ENCODE measurements at regions not wholly inside any gene's neighbourhood (a gene's known extent, or its start where the extent isn't known, plus 50 kb on each side); places are given as distances from the start of the nearest gene placed in this dataset.

- Histone ChIP-seq H3K18ac (ENCODE audit: low read depth in 1 of 2, low read length in 2 of 2) (no peak overlapping the region), H3K9me3 (ENCODE audit: control insufficient read depth, low read length) (no peaks in the 10 kb centered on the region), H4K8ac (ENCODE audit: low read length) (no peak overlapping the region), H3K14ac (ENCODE audit: low read length in 2 of 2) (no peak overlapping the region), H2BK5ac (ENCODE audit: low read depth, low read length, poor library complexity, severe bottlenecking) (no peak overlapping the region), H3K27ac (ENCODE audit: low read length, poor library complexity, severe bottlenecking) (no peak overlapping the region), H2AFZ (ENCODE audit: low read depth, low read length) (no peak overlapping the region), H3K36me3 (ENCODE audit: control insufficient read depth in 1 of 2, insufficient read depth in 2 of 2, low read depth in 1 of 2, low read length in 2 of 2) (no peaks in the 10 kb centered on the region), H4K91ac (ENCODE audit: low read length) (no peak overlapping the region), H3K4me3 (ENCODE audit: insufficient read depth in 1 of 2, low read depth in 1 of 2, low read length in 2 of 2) (no peak overlapping the region), H3K9ac (ENCODE audit: low read length) (no peak overlapping the region), H3K4ac (ENCODE audit: low read depth in 1 of 2, low read length in 2 of 2) (no peak overlapping the region), H2BK15ac (ENCODE audit: low read depth, poor library complexity, severe bottlenecking) (no peak overlapping the region), H3K27me3 (ENCODE audit: control insufficient read depth in 1 of 2, insufficient read depth in 1 of 2, low read length in 2 of 2) (no peaks in the 10 kb centered on the region), H2BK12ac (ENCODE audit: low read length in 2 of 2) (no peak overlapping the region), H3K23ac (ENCODE audit: low read length in 2 of 2) (no peak overlapping the region), H3K79me1 (replicated peaks; ENCODE audit: low read length, poor library complexity, severe bottlenecking) (no peaks in the 10 kb centered on the region), H3K4me1 (ENCODE audit: control insufficient read depth, insufficient read depth, low read depth, low read length) (no peaks in the 10 kb centered on the region), H2BK120ac (ENCODE audit: low read depth, low read length) (no peak overlapping the region), H2AK5ac (ENCODE audit: low read length, severe bottlenecking) (no peak overlapping the region), H3K4me2 (ENCODE audit: low read length, poor library complexity, severe bottlenecking) (no peak overlapping the region)
- no peak for DNase-seq
- WGBS = 29% methylated on average over 1 of the region's 2 CpGs
Measured at GRCh38 chr2:228594012-228594411, 412.5 kb upstream of the SPHKAP start.

GRCh38 chr2:228592925-228593324, 411.4 kb upstream of the SPHKAP start:
- no peak overlapping the region for H3K14ac ChIP-seq (ENCODE audit: low read length in 2 of 2)
- no CpG with 5 or more reads among the region's 4 CpGs for WGBS
- H3K27ac ChIP-seq (ENCODE audit: low read length, poor library complexity, severe bottlenecking) = no peak overlapping the region

DNA sequence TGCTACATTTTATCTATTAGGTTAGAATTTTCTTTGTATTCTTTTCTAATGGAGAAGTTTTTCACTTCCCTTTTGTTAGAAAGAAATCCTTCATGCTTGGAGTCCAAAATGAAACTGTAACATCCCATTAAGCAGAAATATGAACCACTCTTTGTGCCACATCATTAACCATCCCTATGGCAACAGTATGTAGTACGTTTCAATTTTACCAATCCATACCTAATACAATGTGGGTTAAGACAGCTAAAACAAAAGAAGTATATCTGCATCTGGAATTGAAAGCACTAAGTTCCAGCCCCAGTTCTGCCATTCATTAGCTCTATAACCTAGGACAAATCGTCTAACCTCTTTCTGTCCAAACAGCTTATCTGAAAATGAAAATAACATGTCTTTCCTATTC, 409.2 kb upstream of the SPHKAP start:
- Histone ChIP-seq H3K4me1 (ENCODE audit: control insufficient read depth, insufficient read depth, low read depth, low read length) (no peaks in the 10 kb centered on the region), H2BK5ac (ENCODE audit: low read depth, low read length, poor library complexity, severe bottlenecking) (no peak overlapping the region), H3K23ac (ENCODE audit: low read length in 2 of 2) (no peak overlapping the region), H3K9ac (ENCODE audit: low read length) (no peak overlapping the region), H3K4me2 (ENCODE audit: low read length, poor library complexity, severe bottlenecking) (no peak overlapping the region), H3K79me1 (replicated peaks; ENCODE audit: low read length, poor library complexity, severe bottlenecking) (no peaks in the 10 kb centered on the region), H4K91ac (ENCODE audit: low read length) (no peak overlapping the region), H3K36me3 (ENCODE audit: control insufficient read depth in 1 of 2, insufficient read depth in 2 of 2, low read depth in 1 of 2, low read length in 2 of 2) (no peaks in the 10 kb centered on the region), H3K14ac (ENCODE audit: low read length in 2 of 2) (no peak overlapping the region), H2AFZ (ENCODE audit: low read depth, low read length) (no peak overlapping the region), H4K8ac (ENCODE audit: low read length) (no peak overlapping the region), H2BK120ac (ENCODE audit: low read depth, low read length) (no peak overlapping the region), H3K9me3 (ENCODE audit: control insufficient read depth, low read length) (no peaks in the 10 kb centered on the region), H3K18ac (ENCODE audit: low read depth in 1 of 2, low read length in 2 of 2) (no peak overlapping the region), H3K4ac (ENCODE audit: low read depth in 1 of 2, low read length in 2 of 2) (no peak overlapping the region), H3K27ac (ENCODE audit: low read length, poor library complexity, severe bottlenecking) (no peak overlapping the region), H2AK5ac (ENCODE audit: low read length, severe bottlenecking) (no peak overlapping the region), H3K4me3 (ENCODE audit: insufficient read depth in 1 of 2, low read depth in 1 of 2, low read length in 2 of 2) (no peak overlapping the region), H3K27me3 (ENCODE audit: control insufficient read depth in 1 of 2, insufficient read depth in 1 of 2, low read length in 2 of 2) (no peaks in the 10 kb centered on the region), H2BK12ac (ENCODE audit: low read length in 2 of 2) (no peak overlapping the region), H2BK15ac (ENCODE audit: low read depth, poor library complexity, severe bottlenecking) (no peak overlapping the region)
- 73% methylated on average over 2 of the region's 2 CpGs for WGBS
- no peak for DNase-seq

More at GRCh38 chr2:228592925-228593324, 411.4 kb upstream of the SPHKAP start:
- H3K79me1 ChIP-seq (replicated peaks; ENCODE audit: low read length, poor library complexity, severe bottlenecking) = no peaks in the 10 kb centered on the region
- H3K9ac ChIP-seq (ENCODE audit: low read length) = no peak overlapping the region
- H4K8ac ChIP-seq (ENCODE audit: low read length) = no peak overlapping the region
- H2AK5ac ChIP-seq (ENCODE audit: low read length, severe bottlenecking) = no peak overlapping the region
- H2BK12ac ChIP-seq (ENCODE audit: low read length in 2 of 2) = no peak overlapping the region
- no peak overlapping the region for H2AFZ ChIP-seq (ENCODE audit: low read depth, low read length)
- no peaks in the 10 kb centered on the region for H3K27me3 ChIP-seq (ENCODE audit: control insufficient read depth in 1 of 2, insufficient read depth in 1 of 2, low read length in 2 of 2)
- H4K91ac ChIP-seq (ENCODE audit: low read length) = no peak overlapping the region
- H3K9me3 ChIP-seq (ENCODE audit: control insufficient read depth, low read length) = no peaks in the 10 kb centered on the region
- no peak overlapping the region for H3K4ac ChIP-seq (ENCODE audit: low read depth in 1 of 2, low read length in 2 of 2)
- H2BK120ac ChIP-seq (ENCODE audit: low read depth, low read length) = no peak overlapping the region
- no peak for DNase-seq
- H2BK5ac ChIP-seq (ENCODE audit: low read depth, low read length, poor library complexity, severe bottlenecking) = no peak overlapping the region
- H3K4me1 ChIP-seq (ENCODE audit: control insufficient read depth, insufficient read depth, low read depth, low read length) = no peaks in the 10 kb centered on the region
- no peak overlapping the region for H3K18ac ChIP-seq (ENCODE audit: low read depth in 1 of 2, low read length in 2 of 2)
- H3K23ac ChIP-seq (ENCODE audit: low read length in 2 of 2) = no peak overlapping the region
- H3K4me3 ChIP-seq (ENCODE audit: insufficient read depth in 1 of 2, low read depth in 1 of 2, low read length in 2 of 2) = no peak overlapping the region
- no peak overlapping the region for H2BK15ac ChIP-seq (ENCODE audit: low read depth, poor library complexity, severe bottlenecking)
- no peak overlapping the region for H3K4me2 ChIP-seq (ENCODE audit: low read length, poor library complexity, severe bottlenecking)
- no peaks in the 10 kb centered on the region for H3K36me3 ChIP-seq (ENCODE audit: control insufficient read depth in 1 of 2, insufficient read depth in 2 of 2, low read depth in 1 of 2, low read length in 2 of 2)

DNA sequence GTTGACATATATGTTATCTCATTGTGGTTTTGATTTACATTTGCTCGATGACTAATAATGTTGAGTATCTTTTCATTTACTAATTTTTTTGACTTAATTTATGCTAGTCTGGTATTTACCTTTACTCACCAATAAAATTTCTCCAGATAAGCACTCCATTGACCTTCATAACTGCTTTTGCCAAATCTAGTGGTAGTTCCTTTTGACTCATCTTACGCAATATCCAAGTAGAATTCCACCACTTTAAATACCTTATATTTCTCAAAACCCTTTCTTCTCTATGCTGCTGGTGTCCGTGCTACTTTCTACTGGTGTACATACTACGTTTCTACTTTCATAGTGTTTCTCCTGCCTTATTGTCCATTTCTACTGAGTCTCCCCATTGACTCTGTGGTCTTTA, 407.6 kb upstream of the SPHKAP start:
- Histone ChIP-seq H3K18ac (ENCODE audit: low read depth in 1 of 2, low read length in 2 of 2) (no peak overlapping the region), H3K4me3 (ENCODE audit: insufficient read depth in 1 of 2, low read depth in 1 of 2, low read length in 2 of 2) (no peak overlapping the region), H2BK120ac (ENCODE audit: low read depth, low read length) (no peak overlapping the region), H2BK12ac (ENCODE audit: low read length in 2 of 2) (no peak overlapping the region), H3K27me3 (ENCODE audit: control insufficient read depth in 1 of 2, insufficient read depth in 1 of 2, low read length in 2 of 2) (no peaks in the 10 kb centered on the region), H2BK5ac (ENCODE audit: low read depth, low read length, poor library complexity, severe bottlenecking) (no peak overlapping the region), H3K23ac (ENCODE audit: low read length in 2 of 2) (no peak overlapping the region), H2AK5ac (ENCODE audit: low read length, severe bottlenecking) (no peak overlapping the region), H3K27ac (ENCODE audit: low read length, poor library complexity, severe bottlenecking) (no peak overlapping the region), H3K14ac (ENCODE audit: low read length in 2 of 2) (no peak overlapping the region), H4K8ac (ENCODE audit: low read length) (no peak overlapping the region), H2AFZ (ENCODE audit: low read depth, low read length) (no peak overlapping the region), H3K4me2 (ENCODE audit: low read length, poor library complexity, severe bottlenecking) (no peak overlapping the region), H3K9ac (ENCODE audit: low read length) (no peak overlapping the region), H2BK15ac (ENCODE audit: low read depth, poor library complexity, severe bottlenecking) (no peak overlapping the region), H4K91ac (ENCODE audit: low read length) (no peak overlapping the region), H3K36me3 (ENCODE audit: control insufficient read depth in 1 of 2, insufficient read depth in 2 of 2, low read depth in 1 of 2, low read length in 2 of 2) (no peaks in the 10 kb centered on the region), H3K4me1 (ENCODE audit: control insufficient read depth, insufficient read depth, low read depth, low read length) (no peaks in the 10 kb centered on the region), H3K9me3 (ENCODE audit: control insufficient read depth, low read length) (no peaks in the 10 kb centered on the region), H3K4ac (ENCODE audit: low read depth in 1 of 2, low read length in 2 of 2) (no peak overlapping the region), H3K79me1 (replicated peaks; ENCODE audit: low read length, poor library complexity, severe bottlenecking) (no peaks in the 10 kb centered on the region)
- no peak for DNase-seq
- 58% methylated on average over 3 of the region's 4 CpGs for WGBS

Measured in mesenchymal stem cell (in vitro differentiated cells and primary cell).